ENCODE measurements at regions not wholly inside any gene's neighbourhood (a gene's known extent, or its start where the extent isn't known, plus 50 kb on each side); places are given as distances from the start of the nearest gene placed in this dataset.

- Mint-ChIP-seq H3K27me3 (ENCODE audit: low read depth) (no peaks in the 10 kb centered on the region; the same call in 1 of the 2 replicates), H3K9me3 (no peaks in the 10 kb centered on the region), H3K27ac (peak overlapping the region; percentile 85; the same call in 1 of the 2 replicates), H3K4me3 (no peak overlapping the region), H3K36me3 (no peaks in the 10 kb centered on the region), H3K4me1 (peaks cover 57% of the 10 kb centered on the region)
- ChIA-PET POLR2A (interaction anchor here (0.7 kb wide), 1 partner anchor 68 kb away, joined by 4 read pairs; no protein-coding TSS in a partner anchor), CTCF (interaction anchor here (1.6 kb wide), 1 partner anchor 17 kb away, joined by 4 read pairs; no protein-coding TSS in a partner anchor)
- ATAC-seq (no peak), DNase-seq (ENCODE audit: low spot score) (no peak)
- TF ChIP-seq ATF2 (CRISPR knock-in tag; IDR thresholded peaks at IDR 0.05; ENCODE audit: borderline replicate concordance, low read depth) (no peak), OVOL2 (CRISPR knock-in tag; IDR thresholded peaks at IDR 0.05; ENCODE audit: borderline replicate concordance) (no peak), CREM (CRISPR knock-in tag; IDR thresholded peaks at IDR 0.05) (no peak), MYBL2 (CRISPR knock-in tag; IDR thresholded peaks at IDR 0.05) (no peak), IRF2 (CRISPR knock-in tag; IDR thresholded peaks at IDR 0.05; ENCODE audit: borderline replicate concordance, low read depth) (no peak), PREB (CRISPR knock-in tag; IDR thresholded peaks at IDR 0.05; ENCODE audit: borderline replicate concordance) (no peak), TEAD4 (CRISPR knock-in tag; IDR thresholded peaks at IDR 0.05) (no peak), ZMAT4 (CRISPR knock-in tag; IDR thresholded peaks at IDR 0.05) (no peak), USF1 (CRISPR knock-in tag; IDR thresholded peaks at IDR 0.05) (no peak), ATF6 (CRISPR knock-in tag; IDR thresholded peaks at IDR 0.05) (no peak), AR (CRISPR knock-in tag; IDR thresholded peaks at IDR 0.05) (no peak), MAX (CRISPR knock-in tag; IDR thresholded peaks at IDR 0.05) (no peak), ZNF425 (CRISPR knock-in tag; conservative IDR thresholded peaks at IDR 0.05) (no peak), NFATC4 (CRISPR knock-in tag; IDR thresholded peaks at IDR 0.05) (no peak)
Measured at GRCh38 chr15:29922191-29922590, 99.9 kb upstream of the TJP1 start.

Data from WTC11 (cell line).